ENCODE measurements at regions not wholly inside any gene's neighbourhood (a gene's known extent, or its start where the extent isn't known, plus 50 kb on each side); places are given as distances from the start of the nearest gene placed in this dataset.
"Not testable (repeated sequence)": the region's sequence is repeated elsewhere in the genome, so short reads cannot be mapped to it uniquely, and the experiment has no call there.

DNA sequence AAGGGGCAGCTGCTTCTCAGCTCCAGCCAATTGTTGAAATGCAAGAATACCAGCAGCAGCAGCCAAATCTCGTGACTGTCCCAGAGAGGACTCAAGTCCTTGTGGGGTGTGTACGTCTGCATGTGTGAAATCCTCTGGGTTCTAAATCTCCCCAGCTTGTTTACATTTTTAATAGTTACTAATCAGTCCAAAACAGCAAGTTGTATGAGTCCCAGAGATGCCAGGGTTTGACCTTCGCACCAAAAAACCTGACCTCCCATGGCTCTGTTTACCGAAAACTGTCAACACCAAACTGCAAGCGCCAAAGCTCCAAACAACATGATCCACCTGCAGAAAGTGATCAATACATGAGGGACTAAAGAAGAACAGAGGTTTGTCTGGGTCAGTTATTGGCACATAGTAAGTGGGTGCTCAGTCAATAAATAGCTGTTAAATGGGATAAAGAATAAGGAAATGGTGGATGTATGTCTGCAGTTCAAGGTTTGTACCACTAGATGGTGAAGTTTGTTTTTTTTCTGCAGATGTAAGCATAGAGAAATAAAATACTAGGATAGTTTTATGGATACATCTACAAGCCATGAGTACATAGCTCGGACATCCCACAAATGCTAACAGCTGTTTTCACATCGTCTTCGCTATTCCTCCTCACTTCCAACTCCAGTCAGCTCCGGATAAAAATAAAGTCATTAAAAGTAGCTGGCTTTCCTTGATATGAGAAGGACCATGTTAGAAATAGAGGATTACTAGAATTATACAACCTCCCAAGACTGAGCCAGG is 85.3 kb upstream of the ADRB2 start:
- peak in 3 of 4 donors; percentile 17 to 29 (median 19) for DNase-seq (ENCODE audit: low read depth in 4 of 4, low spot score in 3 of 4)

- not testable (repeated sequence) for DNase-seq (ENCODE audit: low read depth in 4 of 4, low spot score in 3 of 4)
Observed at GRCh38 chr5:148741766-148742165, 84.6 kb upstream of the ADRB2 start.

GRCh38 chr5:148744380-148744779 is 82.0 kb upstream of the ADRB2 start:
- DNase-seq (ENCODE audit: low read depth in 4 of 4, low spot score in 3 of 4): not testable (repeated sequence)

GRCh38 chr5:148746826-148747535 is 79.4 kb upstream of the ADRB2 start:
- no peak for DNase-seq (ENCODE audit: low read depth in 4 of 4, low spot score in 3 of 4)

DNA sequence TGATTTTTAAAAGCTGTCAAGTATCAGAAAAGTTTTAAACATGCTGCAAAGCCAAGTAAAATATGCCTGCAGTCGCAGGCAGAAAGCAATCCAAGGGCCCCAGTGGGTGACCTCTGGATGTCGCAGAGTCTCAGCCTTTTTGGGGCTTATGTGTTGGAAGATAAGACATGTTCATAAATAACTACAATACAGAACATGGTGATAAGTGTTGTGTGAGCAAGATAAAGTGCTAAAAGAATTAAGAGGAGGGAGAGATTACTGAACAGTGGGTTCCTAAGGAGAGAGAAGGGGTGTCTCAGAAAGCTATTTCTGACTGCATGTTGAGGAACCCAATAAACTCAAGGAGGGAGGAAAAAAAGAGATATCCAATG is 78.9 kb upstream of the ADRB2 start:
- DNase-seq (ENCODE audit: low read depth in 4 of 4, low spot score in 3 of 4): no peak

- DNase-seq (ENCODE audit: low read depth in 4 of 4, low spot score in 3 of 4): no peak
Observed at GRCh38 chr5:148748702-148749392, 77.6 kb upstream of the ADRB2 start.

GRCh38 chr5:148750614-148751013 is 75.8 kb upstream of the ADRB2 start:
- no peak for DNase-seq (ENCODE audit: low read depth in 4 of 4, low spot score in 3 of 4)

GRCh38 chr5:148751025-148751424 is 75.4 kb upstream of the ADRB2 start:
- DNase-seq (ENCODE audit: low read depth in 4 of 4, low spot score in 3 of 4): no peak

DNA sequence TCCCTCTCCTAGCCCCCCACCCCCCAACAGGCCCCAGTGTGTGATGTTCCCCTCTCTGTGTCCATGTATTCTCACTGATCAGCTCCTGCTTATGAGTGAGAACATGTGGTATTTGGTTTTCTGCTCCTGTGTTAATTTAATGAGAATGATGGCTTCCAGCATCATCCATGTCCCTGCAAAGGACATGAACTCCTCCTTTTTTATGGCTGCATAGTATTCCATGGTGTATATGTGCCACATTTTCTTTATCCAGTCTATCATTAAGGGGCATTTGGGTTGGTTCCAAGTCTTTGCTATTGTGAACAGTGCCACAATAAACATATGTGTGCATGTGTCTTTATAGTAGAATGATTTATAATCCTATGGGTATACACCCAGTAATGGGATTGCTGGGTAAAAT is 74.0 kb upstream of the ADRB2 start:
- not testable (repeated sequence) for DNase-seq (ENCODE audit: low read depth in 4 of 4, low spot score in 3 of 4)

DNA sequence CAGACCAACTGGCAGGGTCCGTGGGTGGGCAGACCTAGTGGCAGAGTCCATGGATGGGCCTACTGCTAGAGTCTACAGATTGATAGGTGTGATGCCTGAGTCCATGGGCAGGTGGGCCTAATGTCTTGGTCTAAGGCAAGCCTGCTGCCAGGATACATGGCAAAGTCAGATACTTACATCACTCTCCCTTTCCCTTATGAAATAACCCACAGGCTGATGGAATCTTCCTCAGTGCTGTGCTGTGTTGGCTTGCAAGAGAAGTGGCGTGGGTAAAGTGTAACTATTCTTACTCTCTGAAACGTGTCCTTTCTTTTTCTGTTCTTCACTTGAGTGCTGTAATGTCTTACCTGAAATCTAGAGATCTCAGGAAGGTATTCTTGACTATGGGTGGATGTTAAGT is 67.3 kb upstream of the ADRB2 start:
- no peak for DNase-seq (ENCODE audit: low read depth in 4 of 4, low spot score in 3 of 4)

- no peak for DNase-seq (ENCODE audit: low read depth in 4 of 4, low spot score in 3 of 4)
Observed at GRCh38 chr5:148760945-148761638, 65.3 kb upstream of the ADRB2 start.

DNA sequence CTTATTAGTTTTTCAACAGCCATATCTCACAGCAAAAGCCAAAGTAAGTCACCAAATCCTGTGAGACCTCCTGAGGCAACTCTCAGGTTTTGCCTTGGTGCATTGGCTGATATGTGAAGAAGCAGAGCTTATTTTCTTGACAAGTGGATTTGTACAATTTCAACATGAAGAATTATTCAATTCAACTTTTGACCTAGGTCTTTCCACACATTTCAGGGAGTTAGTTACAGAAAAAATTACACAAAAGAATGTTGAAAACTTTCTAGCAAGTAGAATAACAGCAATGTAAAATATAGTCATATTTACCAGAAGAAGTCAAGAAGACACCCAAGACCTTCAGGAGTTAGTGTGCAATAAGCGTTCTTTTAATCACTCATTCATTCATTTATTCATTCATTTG is 62.4 kb upstream of the ADRB2 start:
- DNase-seq (ENCODE audit: low read depth in 4 of 4, low spot score in 3 of 4): no peak

- no peak for DNase-seq (ENCODE audit: low read depth in 4 of 4, low spot score in 3 of 4)
Observed at GRCh38 chr5:148765061-148765460, 61.4 kb upstream of the ADRB2 start.

- DNase-seq (ENCODE audit: low read depth in 4 of 4, low spot score in 3 of 4): no peak
Observed at GRCh38 chr5:148768806-148769415, 57.5 kb upstream of the ADRB2 start.

DNA sequence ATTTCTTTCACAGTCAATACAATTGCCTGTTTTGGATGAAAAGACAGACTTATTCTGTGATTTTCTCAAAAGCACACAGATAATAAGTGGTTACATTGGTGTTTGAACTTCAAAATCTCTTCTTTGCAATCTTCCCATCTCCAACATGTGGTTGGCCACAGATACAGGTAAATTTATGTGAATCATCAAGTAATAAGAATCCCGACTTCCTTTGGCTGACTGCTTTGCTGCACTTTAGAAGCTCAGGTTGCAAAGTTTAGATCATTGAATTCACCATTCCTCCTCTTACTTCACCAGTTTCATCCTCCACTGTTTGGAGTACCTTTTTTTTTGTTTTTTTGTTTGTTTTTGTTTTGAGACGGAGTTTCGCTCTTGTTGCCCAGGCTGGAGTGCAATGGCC is 56.5 kb upstream of the ADRB2 start:
- DNase-seq (ENCODE audit: low read depth in 4 of 4, low spot score in 3 of 4): no peak

DNA sequence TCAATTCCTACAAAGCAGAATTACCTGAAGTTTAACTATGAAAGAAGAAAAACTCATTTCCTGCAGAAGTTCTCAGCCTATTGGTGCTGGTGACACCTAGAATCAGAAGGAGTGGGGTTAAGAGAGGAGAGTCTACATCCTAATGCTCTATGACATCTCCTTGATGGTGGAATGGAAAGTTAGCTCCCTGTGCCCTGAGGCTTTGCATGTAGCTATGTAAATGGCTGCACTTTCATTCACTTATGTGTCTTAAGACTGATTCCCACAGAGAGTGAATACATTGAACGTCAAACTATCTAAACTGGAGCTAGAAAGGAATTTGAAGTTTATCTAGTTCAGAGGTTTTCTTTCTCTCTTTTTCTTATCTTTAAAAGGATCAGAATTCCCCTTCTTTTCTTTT is 52.1 kb upstream of the ADRB2 start:
- no peak for DNase-seq (ENCODE audit: low read depth in 4 of 4, low spot score in 3 of 4)

DNA sequence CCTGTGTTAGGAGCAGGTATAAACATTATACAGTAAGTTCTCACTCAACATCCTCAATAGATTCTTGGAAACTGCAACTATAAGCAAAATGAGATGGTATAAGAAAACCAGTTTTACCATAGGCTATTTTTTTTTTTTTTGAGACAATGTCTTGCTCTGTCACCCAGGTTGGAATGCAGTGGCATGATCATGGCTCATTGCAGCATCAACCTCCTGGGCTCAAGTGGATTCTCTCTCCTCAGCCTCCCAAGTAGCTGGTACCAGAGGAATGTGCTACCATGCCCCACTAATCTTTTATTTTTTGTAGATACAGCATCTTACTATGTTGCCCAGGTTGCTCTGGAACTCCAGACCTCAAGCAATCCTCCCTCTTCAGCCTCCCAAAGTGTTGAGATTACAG is 50.1 kb upstream of the ADRB2 start:
- no peak for DNase-seq (ENCODE audit: low read depth in 4 of 4, low spot score in 3 of 4)
